ENCODE measurements at regions not wholly inside any gene's neighbourhood (a gene's known extent, or its start where the extent isn't known, plus 50 kb on each side); places are given as distances from the start of the nearest gene placed in this dataset.

DNA sequence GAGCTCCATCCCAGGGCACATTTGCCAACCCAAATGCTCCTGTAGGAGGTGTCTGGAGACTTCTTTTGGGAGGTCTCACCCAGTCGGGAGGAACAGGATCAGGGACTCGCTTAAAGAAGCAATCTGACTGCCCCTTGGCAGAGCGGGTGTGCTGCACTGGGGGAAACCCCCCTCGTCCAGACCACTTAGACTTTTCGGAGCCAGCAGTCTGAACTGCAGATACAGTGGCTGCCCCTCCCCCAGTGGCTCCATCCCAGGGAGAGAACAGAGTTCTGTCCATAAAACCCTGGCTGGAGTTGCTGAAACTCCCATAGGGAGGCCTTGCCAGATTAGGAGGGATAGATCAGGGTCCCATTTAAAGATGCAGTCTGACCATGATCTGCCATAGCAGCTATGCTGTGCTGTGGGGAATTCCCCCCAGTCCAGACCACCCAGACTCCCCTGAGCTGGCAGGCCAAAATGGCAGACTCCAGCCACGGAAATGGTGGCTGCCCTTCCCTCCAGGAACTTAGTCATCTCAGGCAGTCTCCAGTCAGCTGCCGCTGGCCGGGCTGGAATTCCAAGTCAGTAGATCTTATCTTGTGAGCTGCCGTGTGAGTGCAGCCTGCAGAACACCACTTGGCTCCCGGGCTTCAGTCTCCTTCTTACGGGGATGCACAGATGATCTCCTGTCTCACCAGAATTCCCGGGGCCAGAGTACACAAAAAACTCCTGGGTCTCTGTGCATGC is 278.1 kb upstream of the SASH1 start:
- Mint-ChIP-seq H3K4me3 (ENCODE audit: unreplicated experiment) (no peak overlapping the region), H3K36me3 (ENCODE audit: unreplicated experiment) (peaks cover 6% of the 10 kb centered on the region), H3K9me3 (ENCODE audit: unreplicated experiment) (peaks cover 19% of the 10 kb centered on the region), H3K27ac (ENCODE audit: unreplicated experiment) (no peak overlapping the region), H3K27me3 (ENCODE audit: unreplicated experiment) (no peaks in the 10 kb centered on the region), H3K4me1 (ENCODE audit: unreplicated experiment) (no peaks in the 10 kb centered on the region)
- TF ChIP-seq, protein P1, sequence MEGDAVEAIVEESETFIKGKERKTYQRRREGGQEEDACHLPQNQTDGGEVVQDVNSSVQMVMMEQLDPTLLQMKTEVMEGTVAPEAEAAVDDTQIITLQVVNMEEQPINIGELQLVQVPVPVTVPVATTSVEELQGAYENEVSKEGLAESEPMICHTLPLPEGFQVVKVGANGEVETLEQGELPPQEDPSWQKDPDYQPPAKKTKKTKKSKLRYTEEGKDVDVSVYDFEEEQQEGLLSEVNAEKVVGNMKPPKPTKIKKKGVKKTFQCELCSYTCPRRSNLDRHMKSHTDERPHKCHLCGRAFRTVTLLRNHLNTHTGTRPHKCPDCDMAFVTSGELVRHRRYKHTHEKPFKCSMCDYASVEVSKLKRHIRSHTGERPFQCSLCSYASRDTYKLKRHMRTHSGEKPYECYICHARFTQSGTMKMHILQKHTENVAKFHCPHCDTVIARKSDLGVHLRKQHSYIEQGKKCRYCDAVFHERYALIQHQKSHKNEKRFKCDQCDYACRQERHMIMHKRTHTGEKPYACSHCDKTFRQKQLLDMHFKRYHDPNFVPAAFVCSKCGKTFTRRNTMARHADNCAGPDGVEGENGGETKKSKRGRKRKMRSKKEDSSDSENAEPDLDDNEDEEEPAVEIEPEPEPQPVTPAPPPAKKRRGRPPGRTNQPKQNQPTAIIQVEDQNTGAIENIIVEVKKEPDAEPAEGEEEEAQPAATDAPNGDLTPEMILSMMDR (IDR thresholded peaks at IDR 0.05): no peak
- no peak for DNase-seq (ENCODE audit: extremely low spot score, unreplicated experiment)

DNA sequence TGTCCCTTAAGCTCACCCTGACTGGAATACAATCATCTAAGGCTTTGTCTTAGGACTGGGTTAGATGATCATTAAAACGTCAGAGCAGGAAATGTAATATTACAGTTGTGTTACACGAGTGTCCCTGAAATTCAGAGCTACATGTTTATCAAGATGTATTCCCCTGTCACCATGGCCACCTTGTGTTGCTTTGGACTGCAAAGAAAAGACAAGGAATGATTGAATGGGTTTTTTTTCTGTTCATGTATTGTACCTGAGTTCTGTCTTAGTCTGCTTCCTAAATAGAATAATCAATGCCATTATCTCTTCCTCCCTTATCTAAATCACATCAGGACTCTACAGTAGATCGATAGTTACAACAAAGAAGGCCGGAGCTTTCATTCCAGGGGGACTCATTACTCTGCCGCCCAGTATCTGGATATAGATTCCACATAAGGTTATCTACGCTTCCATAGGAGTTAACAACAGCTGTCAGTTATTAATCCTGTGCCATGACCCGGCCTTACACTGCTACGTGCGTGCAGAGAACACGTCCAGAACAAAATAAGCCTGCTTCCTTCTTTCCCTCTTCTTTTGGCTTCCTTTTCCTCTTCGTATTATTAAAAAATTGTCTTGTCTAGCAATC is 274.1 kb upstream of the SASH1 start:
- TF ChIP-seq, protein P1 (IDR thresholded peaks at IDR 0.05): no peak
- DNase-seq (ENCODE audit: extremely low spot score, unreplicated experiment): no peak
- Mint-ChIP-seq H3K27me3 (ENCODE audit: unreplicated experiment) (no peaks in the 10 kb centered on the region), H3K4me1 (ENCODE audit: unreplicated experiment) (no peaks in the 10 kb centered on the region), H3K4me3 (ENCODE audit: unreplicated experiment) (no peak overlapping the region), H3K27ac (ENCODE audit: unreplicated experiment) (no peak overlapping the region), H3K9me3 (ENCODE audit: unreplicated experiment) (peaks cover 2% of the 10 kb centered on the region), H3K36me3 (ENCODE audit: unreplicated experiment) (peaks cover 4% of the 10 kb centered on the region)

DNA sequence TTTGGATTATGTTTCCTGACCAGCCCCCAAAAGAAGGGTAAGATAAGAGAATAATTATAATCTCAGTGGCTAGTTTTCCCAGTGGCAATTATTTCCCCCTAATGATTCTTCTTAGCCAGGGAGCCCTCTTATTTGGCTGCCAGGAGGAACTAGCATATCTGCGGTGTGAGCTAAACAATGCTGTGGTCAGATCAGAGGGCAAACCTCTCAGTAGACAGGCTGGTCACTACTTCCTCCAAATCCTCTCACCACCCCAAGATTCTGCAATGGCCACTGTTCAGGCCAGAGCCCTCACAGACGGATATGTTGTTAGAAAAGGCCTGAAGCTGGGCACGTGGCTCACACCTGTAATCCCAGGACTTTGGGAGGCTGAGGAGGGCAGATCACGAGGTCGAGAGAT is 273.4 kb upstream of the SASH1 start:
- Mint-ChIP-seq H3K4me3 (ENCODE audit: unreplicated experiment) (no peak overlapping the region), H3K4me1 (ENCODE audit: unreplicated experiment) (no peaks in the 10 kb centered on the region), H3K27me3 (ENCODE audit: unreplicated experiment) (no peaks in the 10 kb centered on the region), H3K36me3 (ENCODE audit: unreplicated experiment) (peaks cover 3% of the 10 kb centered on the region), H3K9me3 (ENCODE audit: unreplicated experiment) (no peaks in the 10 kb centered on the region), H3K27ac (ENCODE audit: unreplicated experiment) (no peak overlapping the region)
- TF ChIP-seq, protein P1 (IDR thresholded peaks at IDR 0.05): no peak
- DNase-seq (ENCODE audit: extremely low spot score, unreplicated experiment): no peak

DNA sequence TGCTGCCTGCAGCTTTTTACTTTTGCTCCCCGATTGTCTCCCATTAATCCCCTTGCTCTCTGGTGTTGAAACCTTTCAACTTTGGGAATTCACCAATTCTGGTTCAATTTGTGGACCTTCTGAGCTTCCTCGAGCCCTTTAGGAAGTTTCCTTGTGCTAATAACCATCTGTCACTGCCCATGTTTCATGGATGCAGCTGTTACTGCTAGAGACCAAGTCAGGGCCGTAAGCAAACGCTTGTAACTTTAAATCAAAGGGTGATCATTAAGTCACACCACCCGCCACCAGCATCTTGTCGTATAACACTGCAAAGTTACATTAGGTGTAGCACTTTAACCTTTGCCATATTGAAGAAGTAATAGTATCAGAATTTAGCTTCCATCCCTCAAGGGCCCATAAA is 268.3 kb upstream of the SASH1 start:
- DNase-seq (ENCODE audit: extremely low spot score, unreplicated experiment): no peak
- H3K36me3 Mint-ChIP-seq (ENCODE audit: unreplicated experiment): peaks cover 3% of the 10 kb centered on the region
- H3K27ac Mint-ChIP-seq (ENCODE audit: unreplicated experiment): no peak overlapping the region
- no peaks in the 10 kb centered on the region for H3K27me3 Mint-ChIP-seq (ENCODE audit: unreplicated experiment)
- TF ChIP-seq, protein P1 (IDR thresholded peaks at IDR 0.05): no peak
- H3K4me3 Mint-ChIP-seq (ENCODE audit: unreplicated experiment): no peak overlapping the region
- no peaks in the 10 kb centered on the region for H3K9me3 Mint-ChIP-seq (ENCODE audit: unreplicated experiment)
- peaks cover 5% of the 10 kb centered on the region for H3K4me1 Mint-ChIP-seq (ENCODE audit: unreplicated experiment)

DNA sequence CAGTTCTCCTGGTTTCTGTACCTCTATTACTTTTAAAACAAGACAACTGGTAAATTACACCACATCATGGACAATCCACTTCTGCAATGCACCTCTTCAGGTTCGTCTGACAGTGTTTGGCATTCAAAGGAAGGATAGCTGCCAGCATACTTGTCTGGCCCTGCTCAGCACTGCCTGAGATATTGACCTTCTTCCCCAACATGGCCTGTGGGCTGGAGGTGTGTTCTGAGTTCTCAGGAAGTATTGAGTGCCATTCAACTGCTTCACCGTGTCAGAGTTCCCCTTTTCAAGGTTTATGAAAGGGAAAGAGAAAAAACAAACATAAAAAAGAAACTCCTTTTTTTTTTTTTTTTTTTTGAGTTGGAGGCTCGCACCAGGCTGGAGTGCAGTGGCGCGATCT is 267.9 kb upstream of the SASH1 start:
- H3K9me3 Mint-ChIP-seq (ENCODE audit: unreplicated experiment): no peaks in the 10 kb centered on the region
- H3K27me3 Mint-ChIP-seq (ENCODE audit: unreplicated experiment): no peaks in the 10 kb centered on the region

More for the DNA sequence above, 267.9 kb upstream of the SASH1 start:
- no peak for DNase-seq (ENCODE audit: extremely low spot score, unreplicated experiment)
- peaks cover 5% of the 10 kb centered on the region for H3K4me1 Mint-ChIP-seq (ENCODE audit: unreplicated experiment)
- TF ChIP-seq, protein P1 (IDR thresholded peaks at IDR 0.05): no peak
- peaks cover 3% of the 10 kb centered on the region for H3K36me3 Mint-ChIP-seq (ENCODE audit: unreplicated experiment)
- no peak overlapping the region for H3K27ac Mint-ChIP-seq (ENCODE audit: unreplicated experiment)
- H3K4me3 Mint-ChIP-seq (ENCODE audit: unreplicated experiment): no peak overlapping the region

Data from osteocyte (in vitro differentiated cells).